ENCODE measurements at regions not wholly inside any gene's neighbourhood (a gene's known extent, or its start where the extent isn't known, plus 50 kb on each side); places are given as distances from the start of the nearest gene placed in this dataset.

- in situ Hi-C loops (cut with HindIII; ENCODE audit: low pct_unique_long_range_greater_than_20kb, low sequenced_read_pairs), result no loop called here
- no peak for DNase-seq (ENCODE audit: low read depth, low spot score)
Measured at GRCh38 chr1:209414803-209415329, 168.6 kb upstream of the CAMK1G start.

DNA sequence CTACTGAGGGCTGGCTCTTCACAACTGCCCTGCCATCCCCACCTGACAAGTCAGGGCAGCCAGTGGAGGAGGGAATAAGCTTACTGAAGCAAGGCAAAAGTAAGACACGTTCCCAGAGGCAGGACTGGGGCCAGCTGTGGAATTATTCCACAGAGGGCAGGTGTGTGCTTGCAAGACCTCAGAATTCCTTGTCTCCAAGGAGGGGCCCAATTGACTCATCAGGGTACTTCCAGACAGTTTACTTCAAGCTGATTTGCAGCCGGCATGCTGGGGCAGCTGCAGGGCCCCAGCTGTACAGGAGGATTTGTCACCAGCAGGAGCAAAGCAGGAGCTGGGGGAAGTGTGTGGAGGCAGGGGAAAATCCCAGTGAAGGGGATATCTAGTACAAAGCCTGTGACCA, 167.5 kb upstream of the CAMK1G start:
- DNase-seq (ENCODE audit: low read depth, low spot score), result no peak
- in situ Hi-C loops (cut with HindIII; ENCODE audit: low pct_unique_long_range_greater_than_20kb, low sequenced_read_pairs), result no loop called here

GRCh38 chr1:209416716-209417115, 166.8 kb upstream of the CAMK1G start:
- no peak for DNase-seq (ENCODE audit: low read depth, low spot score)
- in situ Hi-C loops (cut with HindIII; ENCODE audit: low pct_unique_long_range_greater_than_20kb, low sequenced_read_pairs), result no loop called here

DNA sequence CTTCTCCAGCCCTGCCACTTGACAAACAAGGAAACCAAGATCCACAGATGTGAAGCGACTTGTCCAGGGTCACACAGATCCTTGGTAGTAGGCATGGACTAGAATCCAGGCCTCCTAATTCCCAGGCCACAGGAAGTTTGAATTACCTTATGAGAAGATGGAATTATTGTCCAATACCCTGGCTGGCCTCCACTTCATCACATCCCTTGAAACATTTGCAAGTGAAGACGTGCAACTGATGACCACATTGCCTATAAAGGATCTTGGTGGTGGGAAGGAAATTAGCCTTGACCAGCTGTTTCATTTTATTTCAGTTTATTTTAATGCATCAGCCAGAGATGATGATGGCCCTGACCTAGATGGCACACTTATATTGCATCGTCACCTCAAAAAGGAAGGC, 165.8 kb upstream of the CAMK1G start:
- DNase-seq (ENCODE audit: low read depth, low spot score), result no peak
- in situ Hi-C loops (cut with HindIII; ENCODE audit: low pct_unique_long_range_greater_than_20kb, low sequenced_read_pairs), result no loop called here

- in situ Hi-C loops (cut with HindIII; ENCODE audit: low pct_unique_long_range_greater_than_20kb, low sequenced_read_pairs), result no loop called here
- no peak for DNase-seq (ENCODE audit: low read depth, low spot score)
Measured at GRCh38 chr1:209420276-209420675, 163.2 kb upstream of the CAMK1G start.

GRCh38 chr1:209421186-209421585, 162.3 kb upstream of the CAMK1G start:
- DNase-seq (ENCODE audit: low read depth, low spot score), result no peak
- in situ Hi-C loops (cut with HindIII; ENCODE audit: low pct_unique_long_range_greater_than_20kb, low sequenced_read_pairs), result no loop called here

DNA sequence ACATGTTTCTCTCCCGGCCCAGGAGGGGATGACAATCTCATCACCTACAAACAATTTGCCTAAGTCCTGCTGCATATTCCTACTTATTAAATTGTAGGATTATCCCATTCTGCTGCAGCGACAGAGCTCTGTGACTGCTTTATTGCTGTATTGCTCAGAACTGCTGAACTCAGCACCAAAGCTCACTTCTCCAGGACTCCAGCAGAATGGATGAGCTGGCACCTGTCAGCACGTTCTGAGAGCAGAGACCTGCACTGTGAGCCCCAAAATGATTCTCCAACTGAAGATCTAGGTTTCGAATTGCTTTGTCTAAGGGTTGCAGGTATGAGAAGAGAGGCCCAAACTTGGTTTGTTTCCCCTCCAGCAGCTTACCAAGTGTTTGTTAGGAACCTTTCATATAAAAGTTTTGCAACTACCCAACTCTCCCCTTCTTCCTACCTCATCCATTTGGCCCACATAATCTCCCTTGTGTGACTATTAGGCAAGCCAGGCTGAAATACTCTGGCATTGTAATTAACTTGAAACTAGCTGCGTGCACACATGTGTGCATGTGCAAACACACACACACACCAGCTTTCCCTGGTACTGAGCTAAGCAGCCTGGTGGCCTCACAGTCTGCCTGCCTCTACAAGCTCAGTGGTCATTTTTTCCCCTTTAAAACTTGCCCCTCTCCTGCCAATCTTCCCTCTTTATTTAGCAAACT, 161.4 kb upstream of the CAMK1G start:
- no peak for DNase-seq (ENCODE audit: low read depth, low spot score)
- in situ Hi-C loops (cut with HindIII; ENCODE audit: low pct_unique_long_range_greater_than_20kb, low sequenced_read_pairs), result no loop called here

DNA sequence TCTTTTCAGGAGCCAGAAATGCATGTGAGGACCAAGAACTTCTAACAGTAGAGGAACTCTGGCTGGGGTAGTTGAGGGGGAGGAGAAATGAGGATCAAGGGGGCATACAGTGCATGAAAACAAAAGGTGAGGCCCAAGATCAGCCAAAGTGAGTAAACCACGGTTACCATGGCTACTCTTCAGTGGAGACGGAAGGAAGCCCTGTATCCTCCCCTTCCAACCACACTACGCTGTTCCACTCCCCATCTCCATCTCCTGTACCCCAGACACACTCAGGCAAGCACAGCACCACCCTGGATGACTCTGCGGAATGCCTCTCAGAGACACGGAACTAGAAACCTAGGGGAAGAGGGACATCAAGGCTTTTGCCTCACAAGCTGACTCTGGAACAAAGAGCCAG, 157.6 kb upstream of the CAMK1G start:
- DNase-seq (ENCODE audit: low read depth, low spot score), result no peak
- in situ Hi-C loops (cut with HindIII; ENCODE audit: low pct_unique_long_range_greater_than_20kb, low sequenced_read_pairs), result no loop called here

- no peak for DNase-seq (ENCODE audit: low read depth, low spot score)
- in situ Hi-C loops (cut with HindIII; ENCODE audit: low pct_unique_long_range_greater_than_20kb, low sequenced_read_pairs), result no loop called here
Measured at GRCh38 chr1:209427277-209427676, 156.2 kb upstream of the CAMK1G start.

- DNase-seq (ENCODE audit: low read depth, low spot score), result no peak
- in situ Hi-C loops (cut with HindIII; ENCODE audit: low pct_unique_long_range_greater_than_20kb, low sequenced_read_pairs), result no loop called here
Measured at GRCh38 chr1:209427811-209428210, 155.7 kb upstream of the CAMK1G start.

GRCh38 chr1:209428241-209428921, 155.1 kb upstream of the CAMK1G start:
- in situ Hi-C loops (cut with HindIII; ENCODE audit: low pct_unique_long_range_greater_than_20kb, low sequenced_read_pairs), result no loop called here
- no peak for DNase-seq (ENCODE audit: low read depth, low spot score)

- in situ Hi-C loops (cut with HindIII; ENCODE audit: low pct_unique_long_range_greater_than_20kb, low sequenced_read_pairs), result no loop called here
- DNase-seq (ENCODE audit: low read depth, low spot score), result no peak
Measured at GRCh38 chr1:209429611-209430010, 153.9 kb upstream of the CAMK1G start.

- in situ Hi-C loops (cut with HindIII; ENCODE audit: low pct_unique_long_range_greater_than_20kb, low sequenced_read_pairs), result no loop called here
- no peak for DNase-seq (ENCODE audit: low read depth, low spot score)
Measured at GRCh38 chr1:209430107-209430506, 153.4 kb upstream of the CAMK1G start.

GRCh38 chr1:209430821-209431259, 152.7 kb upstream of the CAMK1G start:
- no peak for DNase-seq (ENCODE audit: low read depth, low spot score)
- in situ Hi-C loops (cut with HindIII; ENCODE audit: low pct_unique_long_range_greater_than_20kb, low sequenced_read_pairs), result no loop called here

- in situ Hi-C loops (cut with HindIII; ENCODE audit: low pct_unique_long_range_greater_than_20kb, low sequenced_read_pairs), result no loop called here
Measured at GRCh38 chr1:209431402-209431801, 152.1 kb upstream of the CAMK1G start.

GRCh38 chr1:209431813-209432442, 151.6 kb upstream of the CAMK1G start:
- no peak for DNase-seq (ENCODE audit: low read depth, low spot score)
- in situ Hi-C loops (cut with HindIII; ENCODE audit: low pct_unique_long_range_greater_than_20kb, low sequenced_read_pairs), result no loop called here

More at GRCh38 chr1:209431402-209431801, 152.1 kb upstream of the CAMK1G start:
- no peak for DNase-seq (ENCODE audit: low read depth, low spot score)

- no peak for DNase-seq (ENCODE audit: low read depth, low spot score)
- in situ Hi-C loops (cut with HindIII; ENCODE audit: low pct_unique_long_range_greater_than_20kb, low sequenced_read_pairs), result no loop called here
Measured at GRCh38 chr1:209432443-209432825, 151.1 kb upstream of the CAMK1G start.

DNA sequence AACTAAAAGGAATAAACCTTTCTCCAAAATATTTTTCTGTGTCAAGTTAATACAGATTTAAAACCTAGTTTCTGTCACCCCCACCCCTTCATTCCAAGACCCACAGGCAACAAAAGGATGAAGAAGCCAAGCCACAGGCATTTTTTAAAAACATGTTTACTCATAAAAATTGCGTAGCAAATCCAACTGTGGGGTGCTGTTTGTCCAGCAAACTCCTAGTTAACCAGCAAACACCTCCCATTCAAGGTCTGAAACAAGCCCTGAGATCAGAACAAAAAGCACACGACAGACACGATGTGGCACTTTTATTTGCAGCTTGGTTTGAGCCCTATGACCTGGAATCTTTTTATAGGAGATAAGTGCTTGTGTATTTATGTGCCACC, 149.9 kb upstream of the CAMK1G start:
- no peak for DNase-seq (ENCODE audit: low read depth, low spot score)

GRCh38 chr1:209434066-209434465, 149.4 kb upstream of the CAMK1G start:
- no peak for DNase-seq (ENCODE audit: low read depth, low spot score)
- in situ Hi-C loops (cut with HindIII; ENCODE audit: low pct_unique_long_range_greater_than_20kb, low sequenced_read_pairs), result no loop called here

More for the DNA sequence above, 149.9 kb upstream of the CAMK1G start:
- in situ Hi-C loops (cut with HindIII; ENCODE audit: low pct_unique_long_range_greater_than_20kb, low sequenced_read_pairs), result no loop called here

Data from SK-MEL-5 (cell line).